ENCODE measurements at regions not wholly inside any gene's neighbourhood (a gene's known extent, or its start where the extent isn't known, plus 50 kb on each side); places are given as distances from the start of the nearest gene placed in this dataset.
"Not testable (repeated sequence)": the region's sequence is repeated elsewhere in the genome, so short reads cannot be mapped to it uniquely, and the experiment has no call there.

DNA sequence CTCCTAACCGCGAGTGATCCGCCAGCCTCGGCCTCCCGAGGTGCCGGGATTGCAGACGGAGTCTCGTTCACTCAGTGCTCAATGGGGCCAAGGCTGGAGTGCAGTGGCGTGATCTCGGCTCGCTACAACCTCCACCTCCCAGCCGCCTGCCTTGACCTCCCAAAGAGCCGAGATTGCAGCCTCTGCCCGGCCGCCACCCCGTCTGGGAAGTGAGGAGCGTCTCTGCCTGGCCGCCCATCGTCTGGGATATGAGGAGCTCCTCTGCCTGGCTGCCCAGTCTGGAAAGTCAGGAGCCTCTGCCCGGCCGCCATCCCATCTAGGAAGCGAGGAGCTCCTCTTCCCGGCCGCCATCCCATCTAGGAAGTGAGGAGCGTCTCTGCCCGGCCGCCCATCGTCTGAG lies 58.8 kb upstream of the ANKRD30BL start:
- DNase-seq (ENCODE audit: low read depth), result not testable (repeated sequence)

DNA sequence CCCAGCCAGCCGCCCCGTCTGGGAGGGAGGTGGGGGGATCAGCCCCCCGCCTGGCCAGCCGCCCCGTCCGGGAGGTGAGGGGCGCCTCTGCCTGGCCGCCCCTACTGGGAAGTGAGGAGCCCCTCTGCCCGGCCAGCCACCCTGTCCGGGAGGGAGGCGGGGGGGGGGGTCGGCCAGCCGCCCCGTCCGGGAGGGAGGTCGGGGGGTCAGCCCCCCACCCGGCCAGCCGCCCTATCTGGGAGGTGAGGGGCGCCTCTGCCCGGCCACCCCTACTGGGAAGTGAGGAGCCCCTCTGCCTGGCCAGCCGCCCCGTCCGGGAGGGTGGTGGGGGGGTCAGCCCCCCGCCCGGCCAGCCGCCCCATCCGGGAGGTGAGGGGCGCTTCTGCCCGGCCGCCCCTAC lies 60.1 kb upstream of the ANKRD30BL start:
- DNase-seq (ENCODE audit: low read depth), result not testable (repeated sequence)

DNA sequence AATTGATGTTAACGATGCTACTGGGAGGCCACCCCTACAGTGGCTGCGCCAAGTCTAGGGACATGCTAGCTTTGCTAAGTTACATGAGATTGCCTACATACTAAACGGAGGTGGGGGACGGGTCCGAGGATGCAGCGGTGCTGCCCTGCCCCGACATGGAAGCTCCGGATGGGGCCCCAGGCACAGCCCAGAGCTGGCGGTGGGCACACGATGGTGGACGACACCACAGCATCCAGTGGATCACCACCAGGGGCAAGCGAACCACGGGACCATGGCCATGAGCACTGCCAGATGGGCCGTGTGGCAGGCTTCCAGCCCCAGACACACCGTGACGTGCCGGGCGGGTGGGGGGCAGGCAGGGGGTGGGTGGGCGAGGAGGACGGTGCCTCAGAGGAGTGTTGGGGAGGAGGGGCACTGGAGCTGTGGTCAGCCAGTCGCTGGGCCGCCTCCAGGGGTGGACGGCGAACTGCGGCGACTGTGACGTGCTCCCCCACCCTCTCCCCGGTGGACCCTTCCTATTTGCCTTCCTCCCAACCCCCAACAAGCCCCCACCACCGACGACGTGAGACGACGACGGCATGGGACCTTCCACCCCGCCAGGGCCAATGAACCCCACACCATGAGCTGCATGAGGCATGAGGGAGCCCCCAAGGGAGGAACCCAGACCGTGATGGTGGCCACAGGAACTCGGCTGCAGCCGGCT lies 90.6 kb upstream of the ANKRD30BL start:
- DNase-seq (ENCODE audit: low read depth), result no peak

DNA sequence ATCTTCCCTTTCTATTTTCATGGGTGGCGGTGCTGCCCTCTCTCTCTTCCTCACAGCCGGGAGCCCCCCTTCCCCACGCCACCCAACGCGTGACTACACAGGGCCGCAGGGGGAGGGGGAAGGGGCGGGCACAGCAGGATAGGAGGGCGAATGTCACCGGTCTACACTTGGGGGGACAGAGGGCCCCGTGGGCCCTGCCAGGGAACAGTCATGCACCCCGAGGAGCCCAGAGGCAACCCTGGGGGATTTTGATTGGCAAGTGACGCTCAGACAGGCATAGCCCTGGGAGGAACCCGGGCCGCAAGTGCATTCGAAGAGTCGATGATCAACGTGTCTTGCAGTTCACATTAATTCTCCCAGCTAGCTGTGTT lies 91.1 kb upstream of the ANKRD30BL start:
- no peak for DNase-seq (ENCODE audit: low read depth)

DNA sequence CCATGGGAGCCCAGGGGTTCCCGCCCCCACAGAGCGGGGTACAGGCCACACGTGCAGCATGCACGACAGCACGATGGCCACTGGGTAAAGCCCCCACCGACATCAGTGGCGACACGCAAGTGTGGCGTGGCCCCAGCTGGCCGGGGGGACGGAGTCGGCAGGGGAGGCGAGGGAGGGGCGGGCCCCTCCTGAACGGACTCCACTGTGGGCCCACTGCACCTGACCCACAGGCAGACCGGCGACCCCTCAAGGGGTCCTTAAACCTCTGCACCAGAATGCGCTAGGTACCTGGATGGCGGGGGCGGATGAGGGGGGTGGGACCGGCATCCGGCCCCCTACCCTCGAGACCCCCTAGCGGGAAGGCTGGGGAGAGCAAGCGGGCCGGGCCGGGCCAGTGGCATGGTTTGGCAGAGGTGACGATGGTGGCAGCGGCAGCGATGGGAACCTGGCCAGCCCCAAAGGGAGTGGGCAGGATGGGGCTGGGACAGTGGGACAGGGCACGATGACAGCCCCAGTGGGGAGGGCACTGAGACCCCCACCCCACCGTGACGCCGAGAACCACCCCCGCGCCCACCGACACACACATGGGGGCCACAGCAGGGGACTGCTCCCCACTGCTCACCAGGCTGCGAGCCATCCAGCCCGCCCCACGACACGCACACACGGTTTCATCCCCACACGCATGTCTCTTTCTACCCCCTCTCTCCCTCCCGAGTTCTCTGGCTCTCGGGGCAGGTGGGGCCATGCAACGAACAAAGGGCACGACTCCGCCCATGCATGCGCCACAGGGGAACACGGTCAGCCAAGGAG lies 91.9 kb upstream of the ANKRD30BL start:
- DNase-seq (ENCODE audit: low read depth), result no peak

DNA sequence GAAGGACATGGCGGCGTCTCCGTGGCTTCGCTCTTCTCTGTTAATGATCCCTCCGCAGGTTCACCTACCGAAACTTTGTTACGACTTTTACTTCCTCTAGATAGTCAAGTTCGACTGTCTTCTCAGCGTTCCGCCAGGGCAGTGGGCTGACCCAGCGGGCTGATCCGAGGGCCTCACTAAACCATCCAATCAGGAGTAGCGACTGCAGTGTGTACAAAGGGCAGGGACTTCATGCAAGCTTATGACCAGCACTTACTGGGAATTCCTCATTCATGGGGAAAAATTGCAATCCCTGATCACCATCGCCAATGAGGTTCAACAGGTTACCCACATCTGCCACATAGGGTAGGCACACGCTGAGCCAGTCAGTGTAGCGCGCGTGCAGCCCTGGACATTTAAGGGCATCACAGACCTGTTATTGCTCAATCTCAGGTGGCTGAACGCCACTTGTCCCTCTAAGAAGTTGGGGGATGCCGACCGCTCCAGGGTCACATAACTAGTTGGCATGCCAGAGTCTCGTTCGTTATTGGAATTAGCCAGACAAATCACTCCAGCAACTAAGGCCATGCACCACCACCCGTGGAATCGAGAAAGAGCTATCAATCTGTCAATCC lies 92.7 kb upstream of the ANKRD30BL start:
- not testable (repeated sequence) for DNase-seq (ENCODE audit: low read depth)

DNA sequence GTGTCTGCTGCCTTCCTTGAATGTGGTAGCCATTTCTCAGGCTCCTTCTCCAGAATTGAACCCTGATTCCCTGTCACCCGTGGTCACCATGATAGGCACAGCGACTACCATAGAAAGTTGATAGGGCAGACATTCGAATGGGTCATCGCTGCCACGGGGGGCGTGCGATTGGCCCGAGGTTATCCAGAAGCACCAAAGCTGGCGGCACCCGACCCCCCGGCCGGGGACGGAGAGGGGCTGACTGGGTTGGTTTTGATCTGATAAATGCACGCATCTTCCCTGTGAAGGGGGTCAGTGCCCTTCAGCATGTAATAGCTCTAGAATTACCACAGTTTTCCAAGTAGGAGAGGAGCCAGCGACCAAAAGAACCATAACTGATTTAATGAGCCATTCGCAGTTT lies 94.0 kb upstream of the ANKRD30BL start:
- no peak for DNase-seq (ENCODE audit: low read depth)

DNA sequence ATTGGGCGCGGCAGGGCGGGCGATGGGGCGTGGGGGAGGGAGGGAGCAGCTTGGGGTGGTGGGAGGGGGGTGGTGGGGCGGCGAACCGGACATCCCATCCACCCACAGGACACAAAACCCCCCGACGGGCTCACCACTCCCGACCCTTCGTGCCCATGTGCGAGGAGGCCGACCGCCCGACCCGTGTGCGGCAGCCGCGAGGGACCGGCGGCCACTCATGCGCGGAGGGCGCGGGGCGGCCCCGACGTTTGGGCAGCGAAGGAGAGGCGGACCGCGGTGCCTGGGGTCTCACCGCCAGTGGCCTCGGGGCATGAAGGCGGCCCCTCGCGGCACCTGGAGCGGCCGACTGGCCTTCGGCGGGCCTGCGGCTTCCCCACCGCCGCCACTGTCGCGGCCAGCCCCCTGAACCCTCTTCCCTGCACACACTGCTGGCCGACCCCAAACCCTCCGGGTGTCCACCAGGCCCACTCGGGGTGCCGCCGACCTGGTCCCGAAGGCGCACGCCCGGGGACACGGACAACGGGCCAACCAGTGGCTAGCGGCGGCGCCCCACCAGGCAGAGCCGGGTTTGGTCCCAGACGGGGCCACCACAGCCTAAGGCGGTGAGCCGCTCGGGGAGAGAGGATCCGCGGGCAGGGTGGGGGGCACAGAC lies 94.6 kb upstream of the ANKRD30BL start:
- no peak for DNase-seq (ENCODE audit: low read depth)

DNA sequence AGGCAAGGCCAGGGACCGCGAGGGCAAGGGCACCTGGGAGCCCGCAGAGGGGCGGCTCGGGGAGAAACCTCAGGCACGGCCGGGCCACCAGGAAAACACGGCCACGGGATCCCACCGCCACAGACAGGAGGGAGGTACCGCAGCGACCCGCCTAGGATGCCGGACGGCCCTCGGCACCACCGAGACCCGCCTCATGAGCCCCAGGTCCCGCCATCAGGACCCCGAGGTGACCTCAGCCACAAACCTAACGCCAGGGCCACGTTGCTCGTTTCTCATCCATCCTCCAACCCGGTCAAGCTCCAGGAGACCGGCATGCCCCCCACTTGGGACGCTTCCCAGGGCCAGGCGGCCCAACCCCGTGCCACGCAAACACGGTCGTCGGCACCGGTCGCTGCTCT lies 95.2 kb upstream of the ANKRD30BL start:
- not testable (repeated sequence) for DNase-seq (ENCODE audit: low read depth)

DNA sequence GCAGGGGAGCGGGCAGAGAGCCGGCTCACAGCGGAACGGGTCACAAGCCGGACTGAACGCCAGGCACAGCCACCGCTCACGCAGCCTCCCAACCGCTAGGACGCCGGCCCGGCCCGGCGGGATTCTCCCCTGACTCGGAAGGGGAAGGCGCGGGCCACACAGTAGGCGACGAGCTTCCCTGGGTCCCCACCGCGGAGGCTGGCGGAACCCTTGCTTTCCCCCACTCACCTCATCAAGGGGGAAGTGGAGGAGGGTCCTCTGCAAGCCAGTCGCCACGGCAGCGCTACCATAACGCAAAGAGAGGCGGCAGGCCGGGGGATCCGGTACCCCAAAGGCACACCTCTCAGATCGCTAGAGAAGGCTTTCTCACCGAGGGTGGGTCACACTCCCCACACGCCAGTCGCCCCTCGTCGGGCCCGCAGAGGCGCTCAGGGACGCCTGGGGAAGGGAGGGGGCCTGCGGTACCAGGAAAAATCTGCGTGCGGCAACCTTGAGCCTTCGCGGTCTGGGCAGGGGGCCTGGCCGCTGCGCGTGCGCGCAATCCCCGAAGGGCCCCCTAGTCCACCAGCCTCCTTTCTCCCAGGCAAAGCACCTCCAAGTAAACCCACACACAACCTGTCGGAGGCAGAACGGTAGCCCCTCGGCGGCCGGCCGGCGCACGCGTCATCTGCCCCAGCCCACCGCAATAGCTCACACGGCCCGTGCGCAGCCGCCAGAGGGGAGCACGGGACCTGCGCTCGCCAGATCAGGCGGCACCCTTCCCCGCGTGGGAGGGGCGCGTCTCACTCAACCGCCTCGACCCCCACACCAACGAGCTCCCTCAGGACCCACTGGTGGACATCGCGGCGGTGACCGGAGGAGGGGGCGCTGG lies 95.8 kb upstream of the ANKRD30BL start:
- DNase-seq (ENCODE audit: low read depth), result not testable (repeated sequence)

DNA sequence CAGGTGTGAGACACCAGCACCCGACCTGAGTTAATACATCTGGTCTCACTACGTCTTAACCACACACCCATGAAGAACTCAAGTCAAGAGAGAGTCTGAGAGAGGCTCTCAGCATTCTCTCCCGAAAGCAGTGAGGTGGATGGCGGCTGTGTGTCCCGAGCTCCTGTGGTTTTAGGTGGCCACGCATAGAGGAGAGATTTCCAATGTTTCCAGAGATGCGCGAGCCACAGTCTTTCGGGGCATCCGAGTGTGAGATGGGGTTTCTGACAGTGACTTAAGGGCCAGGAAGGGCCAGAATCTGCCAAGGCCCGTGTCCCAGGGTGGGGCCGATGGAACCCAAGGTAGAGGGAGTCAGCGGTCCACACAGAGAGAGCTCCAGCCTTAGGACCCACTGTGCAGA lies 97.5 kb upstream of the ANKRD30BL start:
- DNase-seq (ENCODE audit: low read depth), result not testable (repeated sequence)

DNA sequence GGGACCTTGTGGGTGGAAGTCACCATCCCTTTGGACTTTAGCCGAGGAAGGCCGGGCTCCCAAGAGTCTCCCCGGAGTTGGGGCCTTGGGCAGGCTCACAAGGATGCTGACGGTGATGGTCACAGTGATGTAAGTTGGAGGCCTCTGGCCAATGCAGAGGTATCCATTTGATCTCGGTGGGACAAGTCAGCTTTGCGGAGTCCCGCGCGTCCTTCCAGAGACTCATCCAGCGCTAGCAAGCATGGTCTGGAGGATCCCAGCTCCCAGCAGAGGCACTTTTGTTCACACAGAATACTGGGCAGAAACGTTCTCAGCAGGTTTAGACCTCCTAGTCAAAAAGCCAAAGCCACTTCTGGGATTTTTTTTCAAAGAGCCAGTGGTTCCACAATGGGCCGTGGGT lies 103.8 kb upstream of the ANKRD30BL start:
- DNase-seq (ENCODE audit: low read depth), result not testable (repeated sequence)

DNA sequence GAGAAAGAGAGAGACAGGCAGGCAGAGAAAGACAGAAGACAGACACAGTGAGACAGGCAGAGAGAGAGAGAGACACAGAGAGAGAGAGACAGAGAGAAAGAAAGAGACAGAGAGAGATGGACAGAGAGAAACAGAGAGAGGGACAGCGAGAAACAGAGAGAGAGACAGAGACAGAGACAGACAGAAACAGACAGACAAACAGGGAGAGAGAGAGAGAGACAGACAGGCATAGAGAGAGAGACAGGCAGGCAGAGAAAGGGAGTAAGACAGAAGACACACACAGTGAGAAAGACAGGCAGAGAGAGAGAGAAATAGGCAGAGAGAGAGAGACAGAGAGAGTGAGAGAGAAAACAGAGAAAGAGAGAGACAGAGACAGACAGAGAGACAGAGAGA lies 105.3 kb upstream of the ANKRD30BL start:
- no peak for DNase-seq (ENCODE audit: low read depth)

DNA sequence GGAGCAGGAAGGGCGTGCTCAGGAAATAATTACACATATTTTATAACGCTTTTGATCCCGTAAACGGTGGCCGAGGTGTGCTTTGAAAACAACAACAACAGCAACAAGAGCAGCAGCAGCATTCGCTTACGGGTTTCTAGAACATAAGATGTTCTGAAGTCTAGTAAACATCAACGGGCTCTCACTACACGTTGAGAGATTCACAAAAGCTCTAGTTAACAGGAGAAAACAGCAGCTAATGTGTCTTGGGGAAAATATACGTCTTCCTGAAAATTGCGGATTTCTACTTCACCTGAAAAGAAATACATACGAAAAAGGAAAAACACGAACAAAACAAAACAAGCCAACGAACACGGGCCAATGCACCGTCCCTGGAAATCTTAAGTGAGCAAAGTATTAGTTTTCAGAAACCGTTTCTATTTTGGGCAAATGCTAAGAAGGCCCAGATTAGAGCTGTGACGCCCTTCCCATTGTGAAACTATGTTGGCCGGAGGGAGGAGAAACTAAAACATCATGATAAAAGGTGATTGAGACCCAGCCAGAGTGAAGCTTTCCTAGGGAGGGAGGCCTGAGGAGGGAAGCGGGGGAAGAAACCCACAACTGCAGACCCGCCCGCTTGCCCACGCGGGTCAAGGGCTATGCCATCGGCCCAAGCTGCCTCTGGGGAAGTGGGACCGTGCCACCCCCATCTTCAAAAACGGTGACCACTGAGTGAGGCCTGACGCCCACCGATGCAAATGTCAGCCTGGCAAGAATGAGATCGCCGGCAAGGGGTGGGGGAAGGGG lies 105.9 kb upstream of the ANKRD30BL start:
- DNase-seq (ENCODE audit: low read depth), result peak; percentile 18

DNA sequence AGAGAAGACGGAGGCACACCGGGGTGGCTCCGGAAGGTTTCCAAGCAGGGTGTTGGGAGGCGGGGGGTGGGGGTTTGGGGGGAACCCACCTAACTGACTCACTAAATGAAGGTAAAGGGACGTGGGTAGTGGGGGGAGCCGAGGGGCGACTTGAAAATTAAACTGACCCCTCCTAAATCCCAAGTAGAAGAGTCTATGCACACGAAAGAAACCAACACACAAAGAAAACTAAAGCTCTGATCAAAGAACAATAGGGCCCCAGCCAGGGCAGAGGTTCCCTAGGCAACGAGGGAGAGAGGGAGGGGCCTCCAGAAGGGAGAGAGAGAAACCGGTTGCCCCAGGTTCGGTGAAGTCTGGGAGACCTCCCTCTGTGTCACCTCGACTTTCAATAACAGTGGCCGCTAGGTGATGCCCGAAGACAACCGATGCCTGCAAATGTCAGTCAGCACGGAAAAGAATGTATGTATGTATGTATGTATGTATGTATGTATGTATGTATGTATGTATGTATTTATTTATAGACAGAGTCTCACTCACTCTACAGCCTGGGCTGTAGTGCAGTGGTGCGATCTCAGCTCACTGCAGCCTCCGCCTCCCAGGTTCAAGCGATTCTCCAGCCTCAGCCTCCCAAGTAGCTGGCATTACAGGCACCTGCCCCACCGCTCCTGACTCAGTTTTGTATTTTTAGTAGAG lies 106.7 kb upstream of the ANKRD30BL start:
- peak; percentile 71 for DNase-seq (ENCODE audit: low read depth)

DNA sequence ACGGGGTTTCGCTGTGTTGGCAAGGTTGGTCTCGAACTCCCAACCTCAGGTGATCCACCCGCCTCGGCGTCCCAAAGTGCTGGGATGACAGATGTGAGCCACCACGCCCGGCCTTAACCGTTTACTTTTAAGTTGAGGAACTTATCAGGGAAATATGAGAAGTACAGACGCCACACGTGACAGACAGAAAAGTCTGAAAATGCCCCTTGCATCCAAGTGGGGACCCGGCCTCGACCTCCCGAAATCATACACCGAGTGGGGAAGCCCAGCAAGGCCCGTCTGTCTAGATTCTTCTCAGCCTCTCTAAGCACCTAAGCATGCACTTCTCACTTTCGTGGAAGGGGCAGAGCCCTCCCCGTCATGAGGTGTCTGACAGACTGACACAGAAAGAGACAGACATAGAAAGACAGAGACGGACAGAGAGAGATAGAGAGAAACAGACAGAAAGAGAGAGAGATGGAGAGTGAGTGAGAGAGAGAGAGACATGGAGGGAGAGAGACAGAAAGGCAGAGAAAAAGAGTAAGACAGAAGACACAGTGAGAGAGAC lies 107.3 kb upstream of the ANKRD30BL start:
- no peak for DNase-seq (ENCODE audit: low read depth)

DNA sequence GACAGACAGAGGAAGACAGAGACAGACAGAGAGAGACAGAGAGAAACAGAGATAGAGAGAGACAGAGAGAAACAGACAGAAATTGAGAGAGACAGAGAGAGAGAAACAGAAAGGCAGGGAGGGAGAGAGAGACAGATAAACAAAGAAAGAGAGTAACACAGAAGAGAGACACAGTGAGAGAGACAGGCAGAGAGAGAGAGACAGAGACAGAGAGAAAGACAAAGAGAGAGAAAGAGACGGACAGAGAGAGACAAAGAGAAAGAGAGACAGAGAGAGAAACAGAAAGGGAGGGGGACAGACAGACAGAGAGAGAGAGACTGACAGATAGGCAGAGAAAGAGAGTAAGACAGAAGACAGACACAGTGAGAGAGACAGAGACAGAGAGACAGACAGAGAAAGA lies 108.5 kb upstream of the ANKRD30BL start:
- DNase-seq (ENCODE audit: low read depth), result no peak

DNA sequence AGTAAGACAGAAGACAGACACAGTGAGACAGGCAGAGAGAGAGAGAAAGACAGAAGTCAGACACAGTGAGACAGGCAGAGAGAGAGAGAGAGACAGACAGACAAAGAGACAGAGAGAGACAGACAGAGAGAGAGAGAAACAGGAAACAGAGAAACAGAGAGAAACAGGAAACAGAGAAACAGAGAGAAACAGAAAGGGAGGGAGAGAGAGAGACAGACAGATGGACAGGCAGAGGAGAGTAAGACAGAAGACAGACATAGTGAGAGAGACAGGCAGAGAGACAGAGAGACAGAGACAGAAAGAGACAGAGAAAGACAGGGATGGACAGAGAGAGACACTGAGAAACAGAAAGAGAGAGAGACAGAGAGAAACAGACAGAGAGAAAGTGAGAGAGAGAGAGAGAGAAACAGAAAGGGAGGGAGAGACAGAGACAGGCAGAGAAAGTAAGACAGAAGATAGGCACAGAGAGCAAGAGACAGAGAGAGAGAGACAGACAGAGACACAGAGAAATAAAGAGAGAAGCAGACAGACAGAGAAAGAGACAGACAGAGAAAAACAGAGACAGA lies 109.3 kb upstream of the ANKRD30BL start:
- DNase-seq (ENCODE audit: low read depth), result no peak

DNA sequence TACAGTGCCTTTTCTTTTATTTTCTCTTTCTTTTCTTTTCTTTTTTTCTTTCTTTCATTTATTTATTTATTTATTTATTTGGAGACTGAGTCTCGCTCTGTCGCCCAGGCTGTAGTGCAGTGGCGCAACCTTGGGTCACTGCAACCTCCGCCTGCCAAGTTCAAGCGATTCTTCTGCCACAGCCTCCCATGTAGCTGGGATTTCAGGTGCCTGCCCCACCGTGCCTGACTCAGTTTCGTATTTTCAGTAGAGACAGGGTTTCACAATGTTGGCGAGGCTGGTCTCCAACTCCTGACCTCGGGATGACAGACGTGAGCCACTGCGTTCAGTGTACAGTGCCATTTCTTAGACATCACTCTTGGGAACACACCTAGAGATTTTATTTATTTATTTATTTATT lies 110.0 kb upstream of the ANKRD30BL start:
- DNase-seq (ENCODE audit: low read depth), result not testable (repeated sequence)
